Heart left ventricle (tissue), 13 donors: ENCODE measurements at regions not wholly inside any gene's neighbourhood (a gene's known extent, or its start where the extent isn't known, plus 50 kb on each side); places are given as distances from the start of the nearest gene placed in this dataset.

Source experiments
- POLR2A ChIP-seq, 2 donors: fragments of 450-650 bp; IDR thresholded peaks; one replicate each; pipeline ENCODE4 v1.6.1; 2017; ENCODE audit warnings: antibody characterized with exemption in 2 of 2, mild to moderate bottlenecking in 2 of 2, moderate library complexity in 2 of 2
- TF ChIP-seq, protein P1 (sequence below), 12 donors: fragments of 200-600 bp; sonication (generic) in 4 of 12; IDR thresholded peaks; one replicate each; pipeline versions ENCODE4 v1.5.0 to v1.8.0; 2018 to 2022; ENCODE audit warnings: antibody characterized with exemption in 12 of 12, mild to moderate bottlenecking in 5 of 12
- donor health status: ischemic (EF 13 %, LVEDD 7.1; RV severe dilation, severe dysfunction).
- donor health status: DM: no; HTN: yes; CAD: no.
- donor health status: DM: no; HTN: no; CAD: no.
- donor health status: ischemic (EF 25% LVEDD 6.9; RV normal size, moderate dysfunction).
- donor health status: ischemic (EF 25% LVEDD 5.7; RV mildly dilated, moderate dysfunction).
- donor health status: ischemic (EF 35%, LVEDD 5.7; RV mildly dilated, moderate dysfunction).
- donor health status: nonischemic (EF 11% LVEDD 7.7; RV severe dilation, severe dysfunction).
- donor health status: DM: yes; HTN: yes; CAD: no.
- donor health status: PGD.
- donor health status: ischemic (EF 29% LVEDD 5.4; RV normal size, mild dysfunction).
- donor health status: nonischemic (EF 23%, LVEDD 6.1; RV moderate dilation, normal function).

GRCh38 chr2:15865923-15866322 lies 74.4 kb upstream of the MYCN start:
- TF ChIP-seq, protein P1, sequence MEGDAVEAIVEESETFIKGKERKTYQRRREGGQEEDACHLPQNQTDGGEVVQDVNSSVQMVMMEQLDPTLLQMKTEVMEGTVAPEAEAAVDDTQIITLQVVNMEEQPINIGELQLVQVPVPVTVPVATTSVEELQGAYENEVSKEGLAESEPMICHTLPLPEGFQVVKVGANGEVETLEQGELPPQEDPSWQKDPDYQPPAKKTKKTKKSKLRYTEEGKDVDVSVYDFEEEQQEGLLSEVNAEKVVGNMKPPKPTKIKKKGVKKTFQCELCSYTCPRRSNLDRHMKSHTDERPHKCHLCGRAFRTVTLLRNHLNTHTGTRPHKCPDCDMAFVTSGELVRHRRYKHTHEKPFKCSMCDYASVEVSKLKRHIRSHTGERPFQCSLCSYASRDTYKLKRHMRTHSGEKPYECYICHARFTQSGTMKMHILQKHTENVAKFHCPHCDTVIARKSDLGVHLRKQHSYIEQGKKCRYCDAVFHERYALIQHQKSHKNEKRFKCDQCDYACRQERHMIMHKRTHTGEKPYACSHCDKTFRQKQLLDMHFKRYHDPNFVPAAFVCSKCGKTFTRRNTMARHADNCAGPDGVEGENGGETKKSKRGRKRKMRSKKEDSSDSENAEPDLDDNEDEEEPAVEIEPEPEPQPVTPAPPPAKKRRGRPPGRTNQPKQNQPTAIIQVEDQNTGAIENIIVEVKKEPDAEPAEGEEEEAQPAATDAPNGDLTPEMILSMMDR (IDR thresholded peaks at IDR 0.05) = no peak
- TF ChIP-seq POLR2A (IDR thresholded peaks at IDR 0.05) = no peak
